ENCODE measurements at regions not wholly inside any gene's neighbourhood (a gene's known extent, or its start where the extent isn't known, plus 50 kb on each side); places are given as distances from the start of the nearest gene placed in this dataset.

DNA sequence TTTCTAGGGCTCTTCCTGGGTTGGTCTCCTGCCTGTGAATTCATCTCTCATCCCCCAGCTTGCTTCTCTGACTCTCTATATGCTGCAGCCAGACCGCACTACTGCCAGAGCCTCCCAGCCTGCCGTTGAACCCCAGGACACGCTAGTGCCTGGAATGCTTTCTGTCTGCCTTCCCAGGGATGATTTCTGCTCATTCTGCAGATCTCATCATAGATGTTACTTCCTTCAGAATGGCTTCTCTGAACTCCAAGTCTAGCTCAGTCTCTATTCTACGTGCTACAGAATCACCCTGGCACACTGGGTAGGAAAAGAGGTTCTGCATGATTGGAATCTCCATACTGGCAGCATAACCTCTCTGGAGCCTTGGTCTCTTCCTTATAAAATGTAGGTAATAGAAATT lies 94.8 kb upstream of the RAB12 start:
- H3K4me1 ChIP-seq = no peaks in the 10 kb centered on the region
- H3K27ac ChIP-seq = no peak overlapping the region
- intact Hi-C loops (cut with DNase I; ENCODE audit: low total_unique reads) = no loop called here
- DNase-seq = no peak
- no peaks in the 10 kb centered on the region for H3K9me3 ChIP-seq
- H3K27me3 ChIP-seq = no peaks in the 10 kb centered on the region
- no peaks in the 10 kb centered on the region for H3K36me3 ChIP-seq
- H3K4me3 ChIP-seq = no peak overlapping the region
- no peak for TF ChIP-seq POLR2A (IDR thresholded peaks at IDR 0.05)
- TF ChIP-seq, protein P1, sequence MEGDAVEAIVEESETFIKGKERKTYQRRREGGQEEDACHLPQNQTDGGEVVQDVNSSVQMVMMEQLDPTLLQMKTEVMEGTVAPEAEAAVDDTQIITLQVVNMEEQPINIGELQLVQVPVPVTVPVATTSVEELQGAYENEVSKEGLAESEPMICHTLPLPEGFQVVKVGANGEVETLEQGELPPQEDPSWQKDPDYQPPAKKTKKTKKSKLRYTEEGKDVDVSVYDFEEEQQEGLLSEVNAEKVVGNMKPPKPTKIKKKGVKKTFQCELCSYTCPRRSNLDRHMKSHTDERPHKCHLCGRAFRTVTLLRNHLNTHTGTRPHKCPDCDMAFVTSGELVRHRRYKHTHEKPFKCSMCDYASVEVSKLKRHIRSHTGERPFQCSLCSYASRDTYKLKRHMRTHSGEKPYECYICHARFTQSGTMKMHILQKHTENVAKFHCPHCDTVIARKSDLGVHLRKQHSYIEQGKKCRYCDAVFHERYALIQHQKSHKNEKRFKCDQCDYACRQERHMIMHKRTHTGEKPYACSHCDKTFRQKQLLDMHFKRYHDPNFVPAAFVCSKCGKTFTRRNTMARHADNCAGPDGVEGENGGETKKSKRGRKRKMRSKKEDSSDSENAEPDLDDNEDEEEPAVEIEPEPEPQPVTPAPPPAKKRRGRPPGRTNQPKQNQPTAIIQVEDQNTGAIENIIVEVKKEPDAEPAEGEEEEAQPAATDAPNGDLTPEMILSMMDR (IDR thresholded peaks at IDR 0.05) = no peak

GRCh38 chr18:8515142-8515865 lies 93.9 kb upstream of the RAB12 start:
- H3K36me3 ChIP-seq = no peaks in the 10 kb centered on the region
- DNase-seq = no peak
- no peaks in the 10 kb centered on the region for H3K4me1 ChIP-seq
- TF ChIP-seq, protein P1 (IDR thresholded peaks at IDR 0.05) = no peak
- TF ChIP-seq POLR2A (IDR thresholded peaks at IDR 0.05) = no peak
- no peaks in the 10 kb centered on the region for H3K27me3 ChIP-seq
- no peak overlapping the region for H3K27ac ChIP-seq
- intact Hi-C loops (cut with DNase I; ENCODE audit: low total_unique reads) = no loop called here
- no peak overlapping the region for H3K4me3 ChIP-seq
- H3K9me3 ChIP-seq = no peaks in the 10 kb centered on the region

DNA sequence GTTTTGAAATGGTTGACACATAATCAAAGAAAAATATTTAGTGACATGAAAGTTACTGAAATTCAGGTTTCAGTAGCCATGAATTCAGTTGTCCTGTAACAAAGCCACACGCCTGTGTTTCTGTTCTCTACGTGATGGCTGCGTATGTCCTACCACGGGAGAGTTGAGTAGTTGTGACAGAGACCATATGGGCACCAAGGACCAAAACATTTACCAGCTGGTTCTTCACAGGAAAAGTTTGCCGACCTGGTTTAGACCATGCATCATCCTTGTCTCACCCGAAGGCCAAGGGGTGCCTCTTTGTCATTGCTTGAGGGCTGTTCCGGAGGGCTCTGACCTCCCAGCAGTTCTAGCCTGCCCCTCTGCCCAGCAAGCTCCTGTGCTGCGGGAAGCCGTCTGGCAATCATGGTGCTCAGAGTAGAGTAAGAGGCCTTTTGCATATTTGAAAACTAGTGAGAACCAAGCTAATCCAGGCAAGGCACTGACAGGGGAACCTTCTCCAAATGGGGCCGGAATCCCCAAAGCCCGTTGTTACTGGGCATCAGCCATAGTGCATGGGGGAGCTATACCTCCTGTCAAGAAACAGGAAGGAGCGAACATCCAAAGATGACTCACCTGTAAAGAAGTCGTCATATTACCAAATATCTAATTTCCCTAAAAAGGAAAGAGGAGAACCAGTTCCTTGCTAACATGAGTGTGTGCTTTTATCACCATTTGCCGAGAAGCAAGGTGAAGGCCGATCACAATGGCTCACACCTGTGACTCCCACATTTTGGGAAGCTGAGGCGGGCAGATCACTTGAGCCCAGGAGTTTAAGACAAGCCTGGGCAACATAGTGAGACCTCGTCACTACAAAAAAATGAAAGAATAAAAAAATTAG lies 92.6 kb upstream of the RAB12 start:
- Histone ChIP-seq H3K4me1 (no peaks in the 10 kb centered on the region), H3K4me3 (no peak overlapping the region), H3K27me3 (no peaks in the 10 kb centered on the region), H3K9me3 (no peaks in the 10 kb centered on the region), H3K36me3 (no peaks in the 10 kb centered on the region), H3K27ac (no peak overlapping the region)
- TF ChIP-seq, protein P1 (IDR thresholded peaks at IDR 0.05) = no peak
- no peak for TF ChIP-seq POLR2A (IDR thresholded peaks at IDR 0.05)
- no peak for DNase-seq
- intact Hi-C loops (cut with DNase I; ENCODE audit: low total_unique reads) = no loop called here

- Histone ChIP-seq H3K9me3 (no peaks in the 10 kb centered on the region), H3K27ac (no peak overlapping the region), H3K4me1 (no peaks in the 10 kb centered on the region), H3K4me3 (no peak overlapping the region), H3K27me3 (no peaks in the 10 kb centered on the region), H3K36me3 (no peaks in the 10 kb centered on the region)
- intact Hi-C loops (cut with DNase I; ENCODE audit: low total_unique reads) = no loop called here
- DNase-seq = no peak
- TF ChIP-seq, protein P1 (IDR thresholded peaks at IDR 0.05) = no peak
- TF ChIP-seq POLR2A (IDR thresholded peaks at IDR 0.05) = no peak
These were observed 92.0 kb upstream of the RAB12 start for GRCh38 chr18:8517276-8517675.

- Histone ChIP-seq H3K9me3 (no peaks in the 10 kb centered on the region), H3K36me3 (no peaks in the 10 kb centered on the region), H3K27me3 (no peaks in the 10 kb centered on the region), H3K27ac (no peak overlapping the region), H3K4me3 (no peak overlapping the region), H3K4me1 (no peaks in the 10 kb centered on the region)
- TF ChIP-seq POLR2A (IDR thresholded peaks at IDR 0.05) = no peak
- TF ChIP-seq, protein P1 (IDR thresholded peaks at IDR 0.05) = no peak
- DNase-seq = no peak
- intact Hi-C loops (cut with DNase I; ENCODE audit: low total_unique reads) = no loop called here
These were observed 90.1 kb upstream of the RAB12 start for GRCh38 chr18:8519102-8519501.

Measured in uterus (tissue), 3 donors.